ENCODE measurements at regions not wholly inside any gene's neighbourhood (a gene's known extent, or its start where the extent isn't known, plus 50 kb on each side); places are given as distances from the start of the nearest gene placed in this dataset.

- TF ChIP-seq PHF21A (CRISPR knock-in tag; IDR thresholded peaks at IDR 0.05) (no peak), CHD4 (IDR thresholded peaks at IDR 0.05; ENCODE audit: borderline replicate concordance, low read length) (no peak), GMEB1 (CRISPR knock-in tag; IDR thresholded peaks at IDR 0.05; ENCODE audit: borderline replicate concordance) (no peak), HCFC1 (IDR thresholded peaks at IDR 0.05; ENCODE audit: low read depth, low read length) (no peak), TCF12 (IDR thresholded peaks at IDR 0.05) (no peak), TCF12 (CRISPR knock-in tag; IDR thresholded peaks at IDR 0.05) (no peak), CTCF (CRISPR knock-in tag; IDR thresholded peaks at IDR 0.05) (no peak), IRF2 (CRISPR knock-in tag; IDR thresholded peaks at IDR 0.05) (no peak)
Measured at GRCh38 chr14:105690671-105691070, 164.3 kb downstream of the TMEM121 start.

All from HepG2 (cell line).